ENCODE measurements at regions not wholly inside any gene's neighbourhood (a gene's known extent, or its start where the extent isn't known, plus 50 kb on each side); places are given as distances from the start of the nearest gene placed in this dataset.
"Not testable (repeated sequence)": the region's sequence is repeated elsewhere in the genome, so short reads cannot be mapped to it uniquely, and the experiment has no call there.

GRCh38 chr7:50920031-50920635 is 137.4 kb upstream of the GRB10 start:
- no peaks in the 10 kb centered on the region for H3K36me3 ChIP-seq
- no peak for DNase-seq (ENCODE audit: low spot score in 2 of 2)
- no peak overlapping the region for H3K4me3 ChIP-seq
- H3K4me1 ChIP-seq: no peaks in the 10 kb centered on the region
- TF ChIP-seq CTCF (IDR thresholded peaks at IDR 0.05) (no peak), EP300 (IDR thresholded peaks at IDR 0.05) (no peak), POLR2A (IDR thresholded peaks at IDR 0.05) (no peak), POLR2AphosphoS5 (IDR thresholded peaks at IDR 0.05) (no peak)
- no peaks in the 10 kb centered on the region for H3K9me3 ChIP-seq
- 43% methylated on average over 7 of the region's 7 CpGs for WGBS
- no peak overlapping the region for H3K27ac ChIP-seq
- no peaks in the 10 kb centered on the region for H3K27me3 ChIP-seq

- H3K27ac ChIP-seq: no peak overlapping the region
- WGBS: 54% methylated on average over 5 of the region's 5 CpGs
Measured at GRCh38 chr7:50915621-50916020, 132.9 kb upstream of the GRB10 start.

GRCh38 chr7:50914460-50914859 is 131.8 kb upstream of the GRB10 start:
- no peaks in the 10 kb centered on the region for H3K36me3 ChIP-seq
- DNase-seq (ENCODE audit: low spot score in 2 of 2): no peak
- no peaks in the 10 kb centered on the region for H3K4me1 ChIP-seq
- no peaks in the 10 kb centered on the region for H3K9me3 ChIP-seq
- WGBS: 77% methylated on average over 3 of the region's 3 CpGs
- H3K27ac ChIP-seq: no peak overlapping the region
- no peak overlapping the region for H3K4me3 ChIP-seq
- TF ChIP-seq POLR2A (IDR thresholded peaks at IDR 0.05) (no peak), POLR2AphosphoS5 (IDR thresholded peaks at IDR 0.05) (no peak), EP300 (IDR thresholded peaks at IDR 0.05) (no peak), CTCF (IDR thresholded peaks at IDR 0.05) (no peak)
- no peaks in the 10 kb centered on the region for H3K27me3 ChIP-seq

More at GRCh38 chr7:50915621-50916020, 132.9 kb upstream of the GRB10 start:
- Histone ChIP-seq H3K27me3 (no peaks in the 10 kb centered on the region), H3K4me1 (no peaks in the 10 kb centered on the region), H3K36me3 (no peaks in the 10 kb centered on the region), H3K9me3 (no peaks in the 10 kb centered on the region), H3K4me3 (no peak overlapping the region)
- no peak for DNase-seq (ENCODE audit: low spot score in 2 of 2)
- TF ChIP-seq POLR2AphosphoS5 (IDR thresholded peaks at IDR 0.05) (no peak), EP300 (IDR thresholded peaks at IDR 0.05) (no peak)

- WGBS: 49% methylated on average over 2 of the region's 2 CpGs
- TF ChIP-seq EP300 (IDR thresholded peaks at IDR 0.05): no peak
- no peak for TF ChIP-seq POLR2A (IDR thresholded peaks at IDR 0.05)
- TF ChIP-seq POLR2AphosphoS5 (IDR thresholded peaks at IDR 0.05): no peak
- no peak for TF ChIP-seq CTCF (IDR thresholded peaks at IDR 0.05)
- H3K36me3 ChIP-seq: no peaks in the 10 kb centered on the region
- H3K9me3 ChIP-seq: peaks cover 4% of the 10 kb centered on the region
- no peaks in the 10 kb centered on the region for H3K27me3 ChIP-seq
- no peaks in the 10 kb centered on the region for H3K4me1 ChIP-seq
- H3K27ac ChIP-seq: no peak overlapping the region
- DNase-seq (ENCODE audit: low spot score in 2 of 2): no peak
- no peak overlapping the region for H3K4me3 ChIP-seq
Measured at GRCh38 chr7:50908628-50909290, 126.1 kb upstream of the GRB10 start.

- not testable (repeated sequence) for DNase-seq (ENCODE audit: low spot score in 2 of 2); H3K9me3 ChIP-seq; H3K4me3 ChIP-seq; H3K4me1 ChIP-seq; H3K36me3 ChIP-seq; H3K27ac ChIP-seq; H3K27me3 ChIP-seq
- WGBS: 82% methylated on average over 29 of the region's 31 CpGs
Measured at GRCh38 chr7:50898604-50899477, 116.1 kb upstream of the GRB10 start.

- H3K9me3 ChIP-seq; H3K4me3 ChIP-seq; DNase-seq (ENCODE audit: low spot score in 2 of 2); H3K4me1 ChIP-seq; H3K36me3 ChIP-seq; H3K27ac ChIP-seq; H3K27me3 ChIP-seq: not testable (repeated sequence)
- 75% methylated on average over 5 of the region's 6 CpGs for WGBS
Measured at GRCh38 chr7:50887061-50887460, 104.4 kb upstream of the GRB10 start.
